ENCODE measurements at regions not wholly inside any gene's neighbourhood (a gene's known extent, or its start where the extent isn't known, plus 50 kb on each side); places are given as distances from the start of the nearest gene placed in this dataset.

GRCh38 chr6:105968603-105969333 lies 117.4 kb upstream of the PRDM1 start:
- intact Hi-C loops (cut with DNase I), result no loop called here
- DNase-seq, result no peak

- intact Hi-C loops (cut with DNase I), result no loop called here
- no peak for DNase-seq
Observed at GRCh38 chr6:105967917-105968602, 118.1 kb upstream of the PRDM1 start.

GRCh38 chr6:105966481-105966880 lies 119.7 kb upstream of the PRDM1 start:
- intact Hi-C loops (cut with DNase I), result no loop called here

GRCh38 chr6:105964979-105965760 lies 121.0 kb upstream of the PRDM1 start:
- DNase-seq, result no peak
- intact Hi-C loops (cut with DNase I), result no loop called here

More at GRCh38 chr6:105966481-105966880, 119.7 kb upstream of the PRDM1 start:
- DNase-seq, result no peak

- intact Hi-C loops (cut with DNase I), result no loop called here
- DNase-seq, result no peak
Observed at GRCh38 chr6:105954148-105954547, 132.0 kb upstream of the PRDM1 start.

- intact Hi-C loops (cut with DNase I), result no loop called here
- no peak for DNase-seq
Observed at GRCh38 chr6:105952772-105953690, 133.1 kb upstream of the PRDM1 start.

GRCh38 chr6:105952326-105952725 lies 133.8 kb upstream of the PRDM1 start:
- DNase-seq, result no peak
- intact Hi-C loops (cut with DNase I), result no loop called here

GRCh38 chr6:105951322-105951721 lies 134.8 kb upstream of the PRDM1 start:
- DNase-seq, result no peak
- intact Hi-C loops (cut with DNase I), result no loop called here

GRCh38 chr6:105949869-105950268 lies 136.3 kb upstream of the PRDM1 start:
- no peak for DNase-seq
- intact Hi-C loops (cut with DNase I), result no loop called here

- intact Hi-C loops (cut with DNase I), result no loop called here
- no peak for DNase-seq
Observed at GRCh38 chr6:105943514-105943913, 142.6 kb upstream of the PRDM1 start.

- no peak for DNase-seq
- intact Hi-C loops (cut with DNase I), result no loop called here
Observed at GRCh38 chr6:105941621-105942412, 144.3 kb upstream of the PRDM1 start.

GRCh38 chr6:105940990-105941389 lies 145.1 kb upstream of the PRDM1 start:
- no peak for DNase-seq
- intact Hi-C loops (cut with DNase I), result no loop called here

- intact Hi-C loops (cut with DNase I), result no loop called here
- no peak for DNase-seq
Observed at GRCh38 chr6:105936972-105937371, 149.2 kb upstream of the PRDM1 start.

GRCh38 chr6:105935416-105935815 lies 150.7 kb upstream of the PRDM1 start:
- intact Hi-C loops (cut with DNase I), result no loop called here
- no peak for DNase-seq

- intact Hi-C loops (cut with DNase I), result no loop called here
- no peak for DNase-seq
Observed at GRCh38 chr6:105934708-105935107, 151.4 kb upstream of the PRDM1 start.

GRCh38 chr6:105932440-105932839 lies 153.7 kb upstream of the PRDM1 start:
- intact Hi-C loops (cut with DNase I), result no loop called here
- no peak for DNase-seq

GRCh38 chr6:105929626-105930025 lies 156.5 kb upstream of the PRDM1 start:
- DNase-seq, result no peak
- intact Hi-C loops (cut with DNase I), result no loop called here

GRCh38 chr6:105926318-105926717 lies 159.8 kb upstream of the PRDM1 start:
- intact Hi-C loops (cut with DNase I), result no loop called here
- no peak for DNase-seq

Data from head of caudate nucleus (tissue), 42 donors.